H9 (cell line): ENCODE measurements at regions not wholly inside any gene's neighbourhood (a gene's known extent, or its start where the extent isn't known, plus 50 kb on each side); places are given as distances from the start of the nearest gene placed in this dataset.

ENCODE experiments used
- DNase-seq: peaks from one replicate; pipeline ENCODE4 v3.0.0-alpha.2; 2017
- H2AFZ ChIP-seq: one replicate; pipeline ENCODE4 v1.6.1; 2013; ENCODE audit warnings: mild to moderate bottlenecking, low read length, control low read depth, moderate library complexity
- H2AK5ac ChIP-seq: 2 replicates; pipeline ENCODE4 v1.6.1; 2013; ENCODE audit warnings: low read length, control low read depth, mixed read lengths; ENCODE audit not compliant: insufficient read length
- H2BK120ac ChIP-seq: one replicate; pipeline ENCODE4 v1.6.1; 2013; ENCODE audit warnings: low read depth, mild to moderate bottlenecking, low read length, control low read depth, inconsistent platforms; ENCODE audit not compliant: poor library complexity, severe bottlenecking
- H2BK12ac ChIP-seq: 2 replicates; pipeline ENCODE4 v1.6.1; 2013; ENCODE audit warnings: low read length, control low read depth, mixed read lengths, low read depth; ENCODE audit not compliant: insufficient read length
- H2BK15ac ChIP-seq: 2 replicates; pipeline ENCODE4 v1.6.1; 2013; ENCODE audit warnings: low read depth, low read length, control low read depth
- H2BK20ac ChIP-seq: one replicate; pipeline ENCODE4 v1.6.1; 2013; ENCODE audit warnings: low read depth, mild to moderate bottlenecking, low read length, control low read depth, inconsistent platforms; ENCODE audit not compliant: poor library complexity, severe bottlenecking
- H2BK5ac ChIP-seq: 2 replicates; pipeline ENCODE4 v1.6.1; 2013; ENCODE audit warnings: low read length, control low read depth, mixed read lengths; ENCODE audit not compliant: insufficient read length
- H3K14ac ChIP-seq: 2 replicates; pipeline ENCODE4 v1.6.1; 2013; ENCODE audit warnings: low read length, control low read depth; ENCODE audit not compliant: insufficient read depth
- H3K18ac ChIP-seq: 2 replicates; pipeline ENCODE4 v1.6.1; 2013; ENCODE audit warnings: low read depth, mild to moderate bottlenecking, mixed read lengths, low read length, control low read depth; ENCODE audit not compliant: insufficient read length
- H3K23ac ChIP-seq: 2 replicates; pipeline ENCODE4 v1.6.1; 2013; ENCODE audit warnings: low read length, control low read depth, mixed read lengths, low read depth; ENCODE audit not compliant: insufficient read length
- H3K23me2 ChIP-seq: 2 replicates; pipeline ENCODE4 v1.6.1; 2013; ENCODE audit warnings: low read depth, mild to moderate bottlenecking, mixed read lengths, low read length, control low read depth; ENCODE audit not compliant: insufficient read length, poor library complexity, severe bottlenecking
- H3K27ac ChIP-seq: 2 replicates; pipeline ENCODE4 v1.5.1; 2013; ENCODE audit warnings: low read length, control low read depth, mixed read lengths, low read depth; ENCODE audit not compliant: insufficient read length
- H3K27me3 ChIP-seq: 2 replicates; pipeline ENCODE4 v1.6.1; 2013; ENCODE audit warnings: low read length, control low read depth, inconsistent platforms; ENCODE audit not compliant: insufficient read depth
- H3K4ac ChIP-seq: 2 replicates; pipeline ENCODE4 v1.6.1; 2013; ENCODE audit warnings: low read depth, mild to moderate bottlenecking, control low read depth, inconsistent platforms, low read length, moderate library complexity
- H3K4me1 ChIP-seq: 2 replicates; pipeline ENCODE4 v1.6.1; 2013; ENCODE audit warnings: low read length, control low read depth, inconsistent platforms; ENCODE audit not compliant: insufficient read depth
- H3K4me2 ChIP-seq: 2 replicates; pipeline ENCODE4 v1.6.1; 2013; ENCODE audit warnings: low read length, control low read depth, mixed read lengths; ENCODE audit not compliant: insufficient read length, insufficient read depth
- H3K56ac ChIP-seq: 2 replicates; pipeline ENCODE4 v1.6.1; 2013; ENCODE audit warnings: low read depth, mild to moderate bottlenecking, mixed read lengths, low read length, control low read depth; ENCODE audit not compliant: insufficient read length
- H3K79me1 ChIP-seq: 2 replicates; pipeline ENCODE4 v1.6.1; 2013; ENCODE audit warnings: low read depth, mild to moderate bottlenecking, moderate library complexity, low read length, control low read depth, inconsistent platforms; ENCODE audit not compliant: insufficient read depth, poor library complexity, severe bottlenecking
- H3K79me2 ChIP-seq: 2 replicates; pipeline ENCODE4 v1.6.1; 2013; ENCODE audit warnings: low read length, control low read depth, inconsistent platforms; ENCODE audit not compliant: insufficient read depth
- H3K9ac ChIP-seq: 2 replicates; pipeline ENCODE4 v1.6.1; 2013; ENCODE audit warnings: low read length, control low read depth, mixed read lengths; ENCODE audit not compliant: insufficient read length; ENCODE audit errors: extremely low read depth
- H3K9me3 ChIP-seq: one replicate; pipeline ENCODE4 v1.6.1; 2013; ENCODE audit warnings: low read depth, low read length, inconsistent platforms; ENCODE audit not compliant: control insufficient read depth
- H3T11ph ChIP-seq: one replicate; pipeline ENCODE4 v1.6.1; 2013; ENCODE audit warnings: mild to moderate bottlenecking, low read length, control low read depth, inconsistent platforms
- H4K20me1 ChIP-seq: one replicate; pipeline ENCODE4 v1.6.1; 2013; ENCODE audit not compliant: control insufficient read depth, insufficient read length, insufficient read depth
- H4K5ac ChIP-seq: 2 replicates; pipeline ENCODE4 v1.6.1; 2013; ENCODE audit warnings: low read depth, mild to moderate bottlenecking, mixed read lengths, low read length, control low read depth; ENCODE audit not compliant: insufficient read length
- H4K8ac ChIP-seq: replicated peaks from 2 replicates; pipeline ENCODE4 v1.6.1; 2013; ENCODE audit warnings: low read length, control low read depth, mixed read lengths, low read depth; ENCODE audit not compliant: insufficient read length
- H4K91ac ChIP-seq: 2 replicates; pipeline ENCODE4 v1.6.1; 2013; ENCODE audit warnings: low read depth, mild to moderate bottlenecking, moderate library complexity, mixed read lengths, low read length, control low read depth; ENCODE audit not compliant: insufficient read length
- H3K27ac Mint-ChIP-seq, 3 experiments: 2 replicates in 2 of 3; 3 replicates in 1 of 3; pipeline ENCODE4 v1.8.0; 2020 to 2021; ENCODE audit warnings: mixed read lengths in 3 of 3, mild to moderate bottlenecking in 1 of 3, moderate library complexity in 1 of 3
- H3K27me3 Mint-ChIP-seq: 2 replicates; pipeline ENCODE4 v1.8.0; 2021; ENCODE audit warnings: low read depth, mild to moderate bottlenecking, moderate library complexity, mixed read lengths
- H3K36me3 Mint-ChIP-seq, 3 experiments: 2 replicates in 2 of 3; 3 replicates in 1 of 3; pipeline ENCODE4 v1.8.0; 2020 to 2021; ENCODE audit warnings: low read depth in 3 of 3, mixed read lengths in 3 of 3; ENCODE audit not compliant: insufficient read depth in 1 of 3
- H3K4me1 Mint-ChIP-seq, 2 experiments: 2 replicates each; pipeline ENCODE4 v1.8.0; 2020; ENCODE audit warnings: mixed read lengths in 2 of 2
- H3K4me3 Mint-ChIP-seq, 2 experiments: 2 replicates in 1 of 2; 3 replicates in 1 of 2; pipeline ENCODE4 v1.8.0; 2020 to 2021; ENCODE audit warnings: mild to moderate bottlenecking in 2 of 2, mixed read lengths in 2 of 2, moderate library complexity in 1 of 2
- H3K9me3 Mint-ChIP-seq, 2 experiments: 2 replicates in 1 of 2; 3 replicates in 1 of 2; pipeline ENCODE4 v1.8.0; 2020; ENCODE audit warnings: mild to moderate bottlenecking in 2 of 2, mixed read lengths in 2 of 2, moderate library complexity in 1 of 2
- WGBS: extraction: QIAGEN DNeasy Blood & Tissue Kit; methylation state at CpG from one replicate; pipeline ENCODE4 v1.1.7; 2013; ENCODE audit warnings: missing lambda C conversion rate, low lambda C conversion rate, mixed read lengths; ENCODE audit not compliant: insufficient read length; ENCODE audit errors: extremely low coverage; 5-methylcytosine and 5-hydroxymethylcytosine counted together
- TF ChIP-seq, protein P1 (sequence below): fragments of 200-600 bp; sonication (generic); conservative IDR thresholded peaks from 3 replicates; pipeline ENCODE4 v1.8.0; 2021; ENCODE audit warnings: antibody characterized with exemption, mild to moderate bottlenecking

DNA sequence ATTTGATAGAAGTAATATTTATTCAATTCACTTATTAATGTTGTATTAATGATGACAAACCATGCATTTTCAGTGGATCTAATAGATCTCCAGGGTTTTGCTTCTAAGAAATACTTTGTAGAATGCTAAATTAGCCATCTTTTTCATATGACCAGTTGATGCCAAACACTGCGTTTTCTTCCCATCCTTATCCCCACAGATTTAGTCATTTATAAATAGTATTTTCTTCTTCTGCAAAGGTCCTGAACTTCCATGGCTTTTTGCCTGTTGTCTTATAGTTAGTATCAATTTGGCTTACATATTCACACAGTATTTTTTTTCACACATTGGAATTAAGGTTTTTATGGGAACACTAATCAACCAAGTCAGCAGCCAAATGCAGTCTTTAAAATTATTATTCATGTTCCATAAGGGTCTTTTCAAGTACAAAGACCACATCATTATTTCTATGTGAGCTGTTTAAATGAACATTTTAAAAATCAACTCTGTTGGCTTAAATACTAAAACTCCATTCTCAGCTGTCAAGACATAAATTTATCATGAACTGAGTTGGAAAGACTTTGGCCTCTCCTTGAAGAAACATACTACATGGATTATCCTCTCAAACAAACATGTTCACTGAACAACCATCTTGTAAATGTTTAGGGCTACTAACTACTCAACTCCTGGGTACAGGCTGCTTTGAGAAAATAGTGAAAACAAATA, 1278.4 kb upstream of the FLRT2 start:
- Histone ChIP-seq H4K20me1 (no peaks in the 10 kb centered on the region), H3K79me2 (no peaks in the 10 kb centered on the region), H3K14ac (no peak overlapping the region), H3K23ac (no peak overlapping the region), H3K23me2 (no peaks in the 10 kb centered on the region), H3K27ac (no peak overlapping the region), H2BK15ac (no peak overlapping the region), H3K4me1 (no peaks in the 10 kb centered on the region), H3K9me3 (no peaks in the 10 kb centered on the region), H2AK5ac (no peak overlapping the region), H2BK12ac (no peak overlapping the region), H2BK5ac (no peak overlapping the region), H2BK120ac (no peak overlapping the region), H2AFZ (no peak overlapping the region), H3K4me2 (no peak overlapping the region), H3K18ac (no peak overlapping the region), H4K5ac (no peak overlapping the region), H3K79me1 (no peaks in the 10 kb centered on the region), H3K9ac (no peak overlapping the region), H3K56ac (no peak overlapping the region), H3K4ac (no peak overlapping the region), H2BK20ac (no peak overlapping the region), H4K8ac (no peak overlapping the region), H3K27me3 (no peaks in the 10 kb centered on the region), H4K91ac (no peak overlapping the region), H3T11ph (no peak overlapping the region)
- no CpG with 5 or more reads among the region's 1 CpG for WGBS
- DNase-seq = no peak
- no peak overlapping the region for H3K27ac Mint-ChIP-seq
- TF ChIP-seq, protein P1, sequence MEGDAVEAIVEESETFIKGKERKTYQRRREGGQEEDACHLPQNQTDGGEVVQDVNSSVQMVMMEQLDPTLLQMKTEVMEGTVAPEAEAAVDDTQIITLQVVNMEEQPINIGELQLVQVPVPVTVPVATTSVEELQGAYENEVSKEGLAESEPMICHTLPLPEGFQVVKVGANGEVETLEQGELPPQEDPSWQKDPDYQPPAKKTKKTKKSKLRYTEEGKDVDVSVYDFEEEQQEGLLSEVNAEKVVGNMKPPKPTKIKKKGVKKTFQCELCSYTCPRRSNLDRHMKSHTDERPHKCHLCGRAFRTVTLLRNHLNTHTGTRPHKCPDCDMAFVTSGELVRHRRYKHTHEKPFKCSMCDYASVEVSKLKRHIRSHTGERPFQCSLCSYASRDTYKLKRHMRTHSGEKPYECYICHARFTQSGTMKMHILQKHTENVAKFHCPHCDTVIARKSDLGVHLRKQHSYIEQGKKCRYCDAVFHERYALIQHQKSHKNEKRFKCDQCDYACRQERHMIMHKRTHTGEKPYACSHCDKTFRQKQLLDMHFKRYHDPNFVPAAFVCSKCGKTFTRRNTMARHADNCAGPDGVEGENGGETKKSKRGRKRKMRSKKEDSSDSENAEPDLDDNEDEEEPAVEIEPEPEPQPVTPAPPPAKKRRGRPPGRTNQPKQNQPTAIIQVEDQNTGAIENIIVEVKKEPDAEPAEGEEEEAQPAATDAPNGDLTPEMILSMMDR = no peak
- H3K4me3 Mint-ChIP-seq = no peak overlapping the region
- peaks cover 33 to 35% of the 10 kb centered on the region in 2 experiments for H3K4me1 Mint-ChIP-seq
- H3K9me3 Mint-ChIP-seq = no peaks in the 10 kb centered on the region
- no peaks in the 10 kb centered on the region for H3K36me3 Mint-ChIP-seq
- H3K27me3 Mint-ChIP-seq = no peaks in the 10 kb centered on the region
